Activated CD8-positive, alpha-beta memory T cell treated with anti-CD3 and anti-CD28 coated beads for 36 hours (primary cell): ENCODE measurements at regions not wholly inside any gene's neighbourhood (a gene's known extent, or its start where the extent isn't known, plus 50 kb on each side); places are given as distances from the start of the nearest gene placed in this dataset.
"Not testable (repeated sequence)": the region's sequence is repeated elsewhere in the genome, so short reads cannot be mapped to it uniquely, and the experiment has no call there.

ENCODE experiments used
- CTCF ChIA-PET: fragments of 350-600 bp; sonication (Branson Sonifier 250); formaldehyde crosslinking; loops from one replicate; lab custom pipeline; 2021; ENCODE audit warnings: antibody characterized with exemption; lab: Charles Lee
- POLR2A ChIA-PET: fragments of 350-600 bp; sonication (Branson Sonifier 250); formaldehyde crosslinking; loops from one replicate; lab custom pipeline; 2021; ENCODE audit warnings: antibody characterized with exemption; lab: Charles Lee

- ChIA-PET POLR2A (no interaction called here), CTCF (no interaction called here)
Measured at GRCh38 chr5:91469517-91470165, 86.5 kb upstream of the ARRDC3 start.

- CTCF ChIA-PET = no interaction called here
Measured at GRCh38 chr5:91468651-91469422, 85.7 kb upstream of the ARRDC3 start.

GRCh38 chr5:91464886-91465646 is 81.9 kb upstream of the ARRDC3 start:
- ChIA-PET POLR2A (no interaction called here), CTCF (no interaction called here)

More at GRCh38 chr5:91468651-91469422, 85.7 kb upstream of the ARRDC3 start:
- POLR2A ChIA-PET = no interaction called here

- CTCF ChIA-PET = interaction anchor here (0.6 kb wide), 1 partner anchor 504 kb away, joined by 4 read pairs; no protein-coding TSS in a partner anchor
- POLR2A ChIA-PET = no interaction called here
Measured at GRCh38 chr5:91457681-91458058, 74.6 kb upstream of the ARRDC3 start.

- CTCF ChIA-PET = no interaction called here
- POLR2A ChIA-PET = no interaction called here
Measured at GRCh38 chr5:91456928-91457680, 74.0 kb upstream of the ARRDC3 start.

GRCh38 chr5:91449083-91449482 is 66.0 kb upstream of the ARRDC3 start:
- ChIA-PET CTCF (no interaction called here), POLR2A (no interaction called here)

- CTCF ChIA-PET, POLR2A ChIA-PET: not testable (repeated sequence)
Measured at GRCh38 chr5:91448079-91448478, 65.0 kb upstream of the ARRDC3 start.

- POLR2A ChIA-PET, CTCF ChIA-PET: not testable (repeated sequence)
Measured at GRCh38 chr5:91446880-91447279, 63.8 kb upstream of the ARRDC3 start.

- ChIA-PET POLR2A (no interaction called here), CTCF (no interaction called here)
Measured at GRCh38 chr5:91443761-91444467, 60.8 kb upstream of the ARRDC3 start.

- CTCF ChIA-PET = no interaction called here
- POLR2A ChIA-PET = no interaction called here
Measured at GRCh38 chr5:91443023-91443422, 59.9 kb upstream of the ARRDC3 start.

GRCh38 chr5:91441082-91441481 is 58.0 kb upstream of the ARRDC3 start:
- POLR2A ChIA-PET = no interaction called here
- CTCF ChIA-PET = no interaction called here

GRCh38 chr5:91438871-91439270 is 55.8 kb upstream of the ARRDC3 start:
- CTCF ChIA-PET = interaction anchor here (1.6 kb wide), 1 partner anchor 19 kb away, joined by 4 read pairs; no protein-coding TSS in a partner anchor
- POLR2A ChIA-PET = no interaction called here

- ChIA-PET CTCF (no interaction called here), POLR2A (no interaction called here)
Measured at GRCh38 chr5:91436241-91436640, 53.1 kb upstream of the ARRDC3 start.

GRCh38 chr5:91434348-91434747 is 51.2 kb upstream of the ARRDC3 start:
- CTCF ChIA-PET = no interaction called here
- POLR2A ChIA-PET = no interaction called here

GRCh38 chr5:91433861-91434260 is 50.7 kb upstream of the ARRDC3 start:
- POLR2A ChIA-PET = no interaction called here
- CTCF ChIA-PET = no interaction called here
